ENCODE measurements at regions not wholly inside any gene's neighbourhood (a gene's known extent, or its start where the extent isn't known, plus 50 kb on each side); places are given as distances from the start of the nearest gene placed in this dataset.

DNA sequence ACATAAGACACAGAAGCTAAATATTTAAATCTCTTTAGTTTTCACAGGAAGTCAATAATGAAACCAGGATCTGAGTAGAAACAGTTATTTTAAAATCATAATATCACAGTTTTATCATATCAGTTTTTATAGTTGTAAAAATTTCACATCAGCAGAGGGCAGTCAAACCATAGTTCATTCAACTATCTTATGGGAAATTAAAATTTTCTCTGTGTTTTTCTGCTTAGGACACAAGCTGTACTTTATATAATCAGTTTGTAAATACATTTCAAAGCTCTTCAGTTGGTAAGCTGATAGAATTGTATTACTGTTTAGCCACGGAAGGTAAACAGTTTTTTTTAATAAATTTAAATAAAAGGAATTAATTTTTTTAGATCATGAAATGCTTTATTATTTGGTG, 204.8 kb upstream of the NUDT6 start:
- Mint-ChIP-seq H3K27me3 (ENCODE audit: low read depth) (no peaks in the 10 kb centered on the region), H3K9me3 (no peaks in the 10 kb centered on the region), H3K4me3 (no peak overlapping the region), H3K27ac (no peak overlapping the region), H3K4me1 (peaks cover 26% of the 10 kb centered on the region), H3K36me3 (peaks cover 4% of the 10 kb centered on the region)
- DNase-seq (ENCODE audit: low spot score in 2 of 2, unreplicated experiment in 2 of 2) = no peak
- TF ChIP-seq, protein P1, sequence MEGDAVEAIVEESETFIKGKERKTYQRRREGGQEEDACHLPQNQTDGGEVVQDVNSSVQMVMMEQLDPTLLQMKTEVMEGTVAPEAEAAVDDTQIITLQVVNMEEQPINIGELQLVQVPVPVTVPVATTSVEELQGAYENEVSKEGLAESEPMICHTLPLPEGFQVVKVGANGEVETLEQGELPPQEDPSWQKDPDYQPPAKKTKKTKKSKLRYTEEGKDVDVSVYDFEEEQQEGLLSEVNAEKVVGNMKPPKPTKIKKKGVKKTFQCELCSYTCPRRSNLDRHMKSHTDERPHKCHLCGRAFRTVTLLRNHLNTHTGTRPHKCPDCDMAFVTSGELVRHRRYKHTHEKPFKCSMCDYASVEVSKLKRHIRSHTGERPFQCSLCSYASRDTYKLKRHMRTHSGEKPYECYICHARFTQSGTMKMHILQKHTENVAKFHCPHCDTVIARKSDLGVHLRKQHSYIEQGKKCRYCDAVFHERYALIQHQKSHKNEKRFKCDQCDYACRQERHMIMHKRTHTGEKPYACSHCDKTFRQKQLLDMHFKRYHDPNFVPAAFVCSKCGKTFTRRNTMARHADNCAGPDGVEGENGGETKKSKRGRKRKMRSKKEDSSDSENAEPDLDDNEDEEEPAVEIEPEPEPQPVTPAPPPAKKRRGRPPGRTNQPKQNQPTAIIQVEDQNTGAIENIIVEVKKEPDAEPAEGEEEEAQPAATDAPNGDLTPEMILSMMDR (IDR thresholded peaks at IDR 0.05; ENCODE audit: unreplicated experiment) = peak; percentile 38

DNA sequence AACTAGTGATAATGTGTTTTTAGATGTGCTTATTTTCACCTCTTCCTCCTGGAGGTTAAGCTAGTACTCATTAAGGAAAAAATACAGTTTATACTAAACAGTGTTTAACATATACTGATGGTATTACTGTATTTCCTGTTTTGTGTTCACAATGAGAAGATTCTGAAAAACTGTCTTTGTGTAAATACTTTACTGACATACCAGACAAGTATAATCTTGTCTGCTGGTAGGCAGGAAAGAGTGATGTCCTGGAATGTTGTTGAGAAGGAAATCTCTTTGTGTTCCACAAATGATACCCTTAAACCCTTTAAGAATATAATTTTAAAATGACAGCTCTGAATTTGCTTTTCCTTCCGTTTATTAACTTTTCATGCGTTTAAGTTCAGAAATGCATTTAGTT, 205.5 kb upstream of the NUDT6 start:
- Mint-ChIP-seq H3K4me1 (peaks cover 23% of the 10 kb centered on the region), H3K36me3 (peaks cover 4% of the 10 kb centered on the region), H3K4me3 (no peak overlapping the region), H3K27ac (peak overlapping the region; percentile 80), H3K9me3 (no peaks in the 10 kb centered on the region), H3K27me3 (ENCODE audit: low read depth) (no peaks in the 10 kb centered on the region)
- DNase-seq (ENCODE audit: low spot score in 2 of 2, unreplicated experiment in 2 of 2) = no peak
- TF ChIP-seq, protein P1 (IDR thresholded peaks at IDR 0.05; ENCODE audit: unreplicated experiment) = no peak

DNA sequence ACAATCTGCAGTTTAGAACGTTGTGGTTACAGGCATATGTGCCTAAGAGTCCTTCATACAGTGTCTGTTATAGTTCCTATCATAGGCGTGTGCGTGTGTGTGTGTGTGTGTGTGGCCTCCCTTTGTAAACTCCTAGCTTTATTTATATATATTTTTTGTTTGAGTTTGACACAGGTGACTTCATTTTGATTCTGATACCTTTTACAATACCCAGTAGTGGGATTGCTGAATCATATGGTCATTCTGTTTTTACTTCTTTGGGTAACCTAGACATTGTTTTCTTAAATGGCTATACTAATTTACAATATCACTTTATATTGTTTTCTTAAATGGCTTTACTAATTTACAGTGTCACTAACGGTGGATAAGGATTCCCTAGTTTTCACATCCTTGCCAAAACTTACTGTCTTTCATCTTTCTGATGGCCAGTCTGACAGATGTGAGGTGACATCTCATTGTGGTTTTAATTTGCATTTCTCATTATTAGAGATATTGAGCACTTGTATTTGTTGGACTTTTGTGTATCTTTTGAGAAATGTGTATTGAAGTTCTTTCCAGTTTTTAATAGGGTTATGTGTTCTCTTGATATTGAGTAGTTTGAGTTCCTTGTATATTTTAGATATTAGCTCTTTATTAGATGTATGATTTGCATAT, 211.1 kb upstream of the NUDT6 start:
- Mint-ChIP-seq H3K4me1 (peaks cover 8% of the 10 kb centered on the region), H3K27me3 (ENCODE audit: low read depth) (no peaks in the 10 kb centered on the region), H3K36me3 (peaks cover 8% of the 10 kb centered on the region), H3K27ac (no peak overlapping the region), H3K4me3 (no peak overlapping the region), H3K9me3 (peaks cover 5% of the 10 kb centered on the region)
- no peak for DNase-seq (ENCODE audit: low spot score in 2 of 2, unreplicated experiment in 2 of 2)
- TF ChIP-seq, protein P1 (IDR thresholded peaks at IDR 0.05; ENCODE audit: unreplicated experiment) = no peak

DNA sequence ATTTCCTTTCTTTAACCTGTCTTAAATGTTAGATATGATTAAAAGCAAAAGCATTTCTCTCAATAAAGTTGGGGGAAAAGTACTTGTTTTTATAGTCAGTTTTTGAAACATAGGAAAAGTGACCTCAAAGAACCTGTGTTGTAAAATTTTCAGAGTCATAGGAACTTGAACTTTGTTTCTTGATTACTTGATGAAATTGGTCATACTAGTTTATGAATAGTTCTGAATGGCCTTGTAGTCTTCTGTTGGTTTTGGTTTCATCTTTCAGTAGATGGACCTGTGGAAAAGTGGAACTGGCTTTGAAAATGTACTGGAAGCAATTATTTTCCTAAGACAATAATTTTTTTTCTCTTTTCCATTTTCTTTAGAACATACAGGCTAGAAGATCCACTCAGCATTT, 222.2 kb upstream of the NUDT6 start:
- Mint-ChIP-seq H3K27ac (no peak overlapping the region), H3K27me3 (ENCODE audit: low read depth) (no peaks in the 10 kb centered on the region), H3K4me3 (no peak overlapping the region), H3K36me3 (no peaks in the 10 kb centered on the region), H3K9me3 (no peaks in the 10 kb centered on the region), H3K4me1 (no peaks in the 10 kb centered on the region)
- TF ChIP-seq, protein P1 (IDR thresholded peaks at IDR 0.05; ENCODE audit: unreplicated experiment) = no peak
- no peak for DNase-seq (ENCODE audit: low spot score in 2 of 2, unreplicated experiment in 2 of 2)

DNA sequence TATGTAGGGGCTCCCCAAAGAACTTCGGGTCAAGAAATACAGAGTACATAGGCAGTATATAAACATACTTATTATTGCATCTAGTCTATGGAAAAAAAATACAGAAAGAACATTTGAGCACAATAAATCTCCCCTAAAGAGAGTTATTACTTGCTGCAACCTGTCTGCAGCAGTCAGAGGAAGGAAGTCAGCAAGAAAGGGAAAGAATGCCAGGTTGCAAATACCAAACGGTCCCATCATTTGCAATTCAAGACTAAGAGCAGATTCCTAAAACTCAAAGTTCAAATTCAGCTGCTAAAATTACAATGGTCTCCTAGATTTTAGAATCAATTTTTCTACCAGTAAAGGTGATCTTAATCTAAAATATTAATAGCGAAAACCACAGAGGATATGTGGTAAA, 236.2 kb upstream of the NUDT6 start:
- peaks cover 15% of the 10 kb centered on the region for H3K4me1 Mint-ChIP-seq
- H3K27ac Mint-ChIP-seq = no peak overlapping the region
- no peak overlapping the region for H3K4me3 Mint-ChIP-seq
- no peak for DNase-seq (ENCODE audit: low spot score in 2 of 2, unreplicated experiment in 2 of 2)
- H3K36me3 Mint-ChIP-seq = no peaks in the 10 kb centered on the region
- TF ChIP-seq, protein P1 (IDR thresholded peaks at IDR 0.05; ENCODE audit: unreplicated experiment) = no peak
- H3K27me3 Mint-ChIP-seq (ENCODE audit: low read depth) = no peaks in the 10 kb centered on the region
- H3K9me3 Mint-ChIP-seq = peaks cover 7% of the 10 kb centered on the region

DNA sequence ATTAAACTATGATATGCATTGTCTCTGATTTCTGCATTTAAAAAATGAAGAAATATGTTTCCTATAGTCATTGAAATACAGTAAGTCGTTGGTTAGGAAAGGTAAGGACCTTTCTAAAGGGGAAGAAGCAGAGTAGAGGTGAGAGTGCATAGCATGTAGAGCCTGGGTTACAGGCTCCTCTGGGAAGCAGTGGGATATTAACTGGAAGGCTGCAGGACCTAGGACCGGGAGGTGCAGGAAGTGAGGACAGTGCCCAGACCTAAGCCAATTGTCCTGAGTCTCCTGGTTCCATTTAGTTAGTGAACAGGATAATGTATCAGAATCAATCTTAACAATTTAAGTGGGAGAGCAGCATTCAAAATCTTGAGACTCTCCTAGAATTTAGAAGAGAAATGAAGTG, 237.1 kb upstream of the NUDT6 start:
- H3K9me3 Mint-ChIP-seq = peaks cover 7% of the 10 kb centered on the region
- H3K27me3 Mint-ChIP-seq (ENCODE audit: low read depth) = no peaks in the 10 kb centered on the region
- H3K36me3 Mint-ChIP-seq = no peaks in the 10 kb centered on the region
- peaks cover 15% of the 10 kb centered on the region for H3K4me1 Mint-ChIP-seq
- H3K27ac Mint-ChIP-seq = no peak overlapping the region
- H3K4me3 Mint-ChIP-seq = no peak overlapping the region
- no peak for DNase-seq (ENCODE audit: low spot score in 2 of 2, unreplicated experiment in 2 of 2)
- TF ChIP-seq, protein P1 (IDR thresholded peaks at IDR 0.05; ENCODE audit: unreplicated experiment) = no peak

Data from mesothelial cell of epicardium (in vitro differentiated cells).